GM21360 (cell line): ENCODE measurements at regions not wholly inside any gene's neighbourhood (a gene's known extent, or its start where the extent isn't known, plus 50 kb on each side); places are given as distances from the start of the nearest gene placed in this dataset.
"Not testable (repeated sequence)": the region's sequence is repeated elsewhere in the genome, so short reads cannot be mapped to it uniquely, and the experiment has no call there.

Experiments
- ATAC-seq: cut with Tn5 transposase; IDR thresholded peaks from one replicate; pipeline ENCODE4 v1.9.1; 2021; ENCODE audit warnings: mild to moderate bottlenecking, moderate library complexity; ENCODE audit not compliant: unreplicated experiment

GRCh38 chr4:69013933-69014332 is 62.3 kb upstream of the UGT2A3 start:
- not testable (repeated sequence) for ATAC-seq

GRCh38 chr4:69017986-69018385 is 66.4 kb upstream of the UGT2A3 start:
- not testable (repeated sequence) for ATAC-seq

- not testable (repeated sequence) for ATAC-seq
These were observed 68.2 kb upstream of the UGT2A3 start for GRCh38 chr4:69019538-69020461.

GRCh38 chr4:69020462-69020807 is 68.8 kb upstream of the UGT2A3 start:
- not testable (repeated sequence) for ATAC-seq

GRCh38 chr4:69025191-69025998 is 70.9 kb upstream of the UGT2B7 start:
- ATAC-seq: peak; percentile 85

GRCh38 chr4:69025999-69026387 is 70.3 kb upstream of the UGT2B7 start:
- ATAC-seq: no peak

- no peak for ATAC-seq
These were observed 69.3 kb upstream of the UGT2B7 start for GRCh38 chr4:69026974-69027373.

GRCh38 chr4:69030326-69030725 is 65.9 kb upstream of the UGT2B7 start:
- no peak for ATAC-seq

- ATAC-seq: no peak
These were observed 63.2 kb upstream of the UGT2B7 start for GRCh38 chr4:69032847-69033638.

GRCh38 chr4:69034315-69034740 is 61.9 kb upstream of the UGT2B7 start:
- ATAC-seq: not testable (repeated sequence)

- ATAC-seq: no peak
These were observed 57.7 kb upstream of the UGT2B7 start for GRCh38 chr4:69038582-69038981.

- no peak for ATAC-seq
These were observed 57.2 kb upstream of the UGT2B7 start for GRCh38 chr4:69039071-69039470.

GRCh38 chr4:69044247-69044646 is 52.0 kb upstream of the UGT2B7 start:
- ATAC-seq: no peak
